Endothelial cell of umbilical vein (primary cell): ENCODE measurements at regions not wholly inside any gene's neighbourhood (a gene's known extent, or its start where the extent isn't known, plus 50 kb on each side); places are given as distances from the start of the nearest gene placed in this dataset.
A peak's percentile ranks its signal among the peaks of the same experiment; 100 is the strongest.

ENCODE experiments used
- BruUV-seq: library from RNA; stranded (reverse); fragments of 400-500 nt; replicated peaks from 2 replicates; lab custom pipeline; 2021; lab: Mats Ljungman, UMichigan
- CTCF ChIA-PET: fragments of 300-600, 350-600 bp; sonication (Branson Sonifier 250); formaldehyde crosslinking; loops from one replicate; lab custom pipeline; 2021; ENCODE audit warnings: antibody characterized with exemption, inconsistent platforms; lab: Charles Lee
- POLR2A ChIA-PET: fragments of 300-600, 350-600 bp; sonication (Branson Sonifier 250); formaldehyde crosslinking; loops from one replicate; lab custom pipeline; 2021; ENCODE audit warnings: antibody characterized with exemption, inconsistent platforms; lab: Charles Lee
- DNase-seq: peaks from one replicate; pipeline ENCODE4 v3.0.0-alpha.2; 2011; ENCODE audit warnings: low read depth, low spot score
- FAIRE-seq: peaks from 2 replicates; lab custom pipeline; 2011; peaks lifted over from hg19 to GRCh38; lab: Jason Lieb, UNC
- H2AFZ ChIP-seq: 2 replicates; pipeline ENCODE4 v1.6.0; 2012; ENCODE audit warnings: low read depth, low read length, control low read depth, inconsistent platforms
- H3K27ac ChIP-seq: 2 replicates; pipeline ENCODE4 v1.5.1; 2011; ENCODE audit warnings: low read depth, mild to moderate bottlenecking, control low read depth, low read length, moderate library complexity; ENCODE audit not compliant: insufficient read depth
- H3K27me3 ChIP-seq, 2 experiments: 2 replicates each; pipeline versions ENCODE4 v1.6.0 to v1.6.1; 2011; ENCODE audit warnings: low read length in 2 of 2, mixed read lengths in 1 of 2; ENCODE audit not compliant: control insufficient read depth in 2 of 2, insufficient read depth in 2 of 2
- H3K36me3 ChIP-seq, 2 experiments: 2 replicates in 1 of 2; 3 replicates in 1 of 2; pipeline ENCODE4 v1.5.1; 2011; ENCODE audit warnings: low read length in 2 of 2, mild to moderate bottlenecking in 1 of 2, moderate library complexity in 1 of 2; ENCODE audit not compliant: control insufficient read depth in 2 of 2, insufficient read depth in 2 of 2; ENCODE audit errors: extremely low read depth in 1 of 2
- H3K4me1 ChIP-seq: 3 replicates; pipeline ENCODE4 v1.5.1; 2011; ENCODE audit warnings: mild to moderate bottlenecking, low read length; ENCODE audit not compliant: control insufficient read depth, insufficient read depth; ENCODE audit errors: extremely low read depth
- H3K4me2 ChIP-seq: 2 replicates; pipeline ENCODE4 v1.6.1; 2011; ENCODE audit warnings: low read length, control low read depth, mixed read lengths; ENCODE audit not compliant: insufficient read depth
- H3K4me3 ChIP-seq, 3 experiments: fragments of 200-600 bp in 1 of 3; sonication (generic), shearing (Covaris generic) in 1 of 3; replicated peaks in 1 of 3; 2 replicates each; pipeline ENCODE4 v1.5.1; 2011 to 2016; ENCODE audit warnings: control low read depth in 3 of 3, low read length in 3 of 3, mild to moderate bottlenecking in 2 of 3, inconsistent platforms in 1 of 3, low read depth in 1 of 3, moderate library complexity in 1 of 3; ENCODE audit not compliant: insufficient read depth in 1 of 3
- H3K79me2 ChIP-seq: 2 replicates; pipeline ENCODE4 v1.6.0; 2012; ENCODE audit warnings: low read length, inconsistent platforms; ENCODE audit not compliant: control insufficient read depth, insufficient read depth
- H3K9ac ChIP-seq: replicated peaks from 2 replicates; pipeline ENCODE3; 2011; ENCODE audit warnings: low read length, control low read depth; ENCODE audit not compliant: insufficient read depth; ENCODE audit errors: extremely low read depth
- H3K9me1 ChIP-seq: replicated peaks from 3 replicates; pipeline ENCODE4 v1.6.0; 2011; ENCODE audit warnings: mild to moderate bottlenecking, low read length; ENCODE audit not compliant: control insufficient read depth, insufficient read depth; ENCODE audit errors: extremely low read depth
- H3K9me3 ChIP-seq: replicated peaks from 2 replicates; pipeline ENCODE4 v1.5.1; 2012; ENCODE audit warnings: low read length, inconsistent platforms; ENCODE audit not compliant: control insufficient read depth, insufficient read depth
- H4K20me1 ChIP-seq: replicated peaks from 2 replicates; pipeline ENCODE3; 2011; ENCODE audit warnings: mild to moderate bottlenecking, low read length; ENCODE audit not compliant: control insufficient read depth, insufficient read depth; ENCODE audit errors: extremely low read depth
- EZH2 ChIP-seq: IDR thresholded peaks from 2 replicates; pipeline ENCODE4 v1.6.1; 2012; ENCODE audit warnings: borderline replicate concordance, low read depth, mild to moderate bottlenecking, moderate library complexity, low read length, inconsistent platforms; ENCODE audit not compliant: severe bottlenecking
- FOS ChIP-seq: IDR thresholded peaks from 2 replicates; pipeline ENCODE4 v1.6.1; 2011; ENCODE audit warnings: mild to moderate bottlenecking, low read length, moderate library complexity, borderline replicate concordance; ENCODE audit not compliant: insufficient read depth
- GATA2 ChIP-seq: IDR thresholded peaks from 2 replicates; pipeline ENCODE4 v1.7.0; 2011; ENCODE audit warnings: low read depth, mild to moderate bottlenecking, moderate library complexity, mixed read lengths, low read length; ENCODE audit not compliant: insufficient read length, insufficient read depth
- JUN ChIP-seq: IDR thresholded peaks from 2 replicates; pipeline ENCODE4 v1.6.1; 2011; ENCODE audit warnings: borderline replicate concordance, low read depth; ENCODE audit not compliant: insufficient read length, insufficient read depth
- MYC ChIP-seq: IDR thresholded peaks from one replicate; pipeline ENCODE4 v1.6.1; 2011; ENCODE audit warnings: mild to moderate bottlenecking, low read depth, low read length
- POLR2A ChIP-seq: IDR thresholded peaks from 2 replicates; pipeline ENCODE4 v1.6.1; 2012; ENCODE audit warnings: low read depth, mild to moderate bottlenecking, control low read depth, low read length
- POLR2AphosphoS5 ChIP-seq: IDR thresholded peaks from 2 replicates; pipeline ENCODE4 v1.6.1; 2012; ENCODE audit warnings: low read depth, mild to moderate bottlenecking, control low read depth, low read length, moderate library complexity; ENCODE audit not compliant: insufficient read depth
- dilution Hi-C: fragments of 300-500 bp; cut with MboI; formaldehyde crosslinking; loops from one replicate; pipeline ENCODE4 v1.15.0; 2019; ENCODE audit warnings: low sequenced_read_pairs; ENCODE audit not compliant: extremely low pct_ligation_motif_present
- intact Hi-C: fragments of 100-400 bp; cut with micrococcal nuclease; formaldehyde crosslinking; loops from one replicate; pipeline ENCODE4 v1.10.0; 2022
- TF ChIP-seq, protein P1 (sequence below), 2 donors: IDR thresholded peaks; 1 replicate in 1 of 2; 2 replicates in 1 of 2; pipeline ENCODE4 v1.5.1; 2011; ENCODE audit warnings: low read length in 2 of 2, mild to moderate bottlenecking in 2 of 2, moderate library complexity in 2 of 2, control low read depth in 1 of 2, inconsistent platforms in 1 of 2, low read depth in 1 of 2; ENCODE audit not compliant: insufficient read depth in 1 of 2; ENCODE audit errors: extremely low read depth in 1 of 2
- TF ChIP-seq, protein P2 (sequence below): IDR thresholded peaks from 2 replicates; pipeline ENCODE4 v1.6.1; 2011; ENCODE audit not compliant: insufficient read depth, insufficient read length

DNA sequence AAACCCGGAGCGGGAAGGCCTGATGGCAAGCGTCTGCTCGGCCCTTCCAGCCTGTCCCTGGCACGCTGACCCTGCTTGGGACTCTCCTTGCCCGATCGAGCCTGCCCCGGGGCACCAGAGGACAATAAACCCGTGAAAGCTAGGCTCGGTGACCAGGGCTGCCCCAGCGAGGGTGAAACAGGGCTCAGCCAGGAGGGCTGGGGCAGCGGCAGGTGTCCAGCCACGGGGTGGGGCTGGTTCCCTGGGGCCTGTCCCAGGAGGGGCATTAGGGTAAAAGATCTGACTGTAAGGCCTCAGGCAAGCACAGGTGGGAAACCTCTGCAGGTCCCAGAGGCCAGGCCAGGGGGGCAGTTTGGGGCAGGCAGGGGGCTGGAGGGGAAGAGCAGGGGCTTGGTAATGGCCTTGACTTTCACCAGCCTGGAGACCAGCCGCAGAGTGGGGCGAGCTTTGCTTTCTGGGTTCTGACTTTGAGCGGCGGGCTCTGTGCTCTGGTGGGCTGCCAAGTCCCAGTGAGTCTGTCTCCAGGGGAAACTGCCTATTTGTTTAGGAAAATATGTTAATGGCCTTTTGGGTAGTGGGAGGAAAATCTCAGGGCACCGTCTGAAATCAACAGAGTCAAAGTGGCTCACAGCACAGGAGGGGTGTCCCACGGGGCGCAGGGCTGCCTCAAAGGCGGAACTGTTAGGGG, 68.2 kb upstream of the INPP5A start:
- no TSS peak for BruUV-seq
- dilution Hi-C loops (no loop called here), intact Hi-C loops (no loop called here)
- Histone ChIP-seq H3K27ac (no peak overlapping the region), H3K27me3 (no peaks in the 10 kb centered on the region), H3K4me1 (no peaks in the 10 kb centered on the region), H3K9me3 (no peaks in the 10 kb centered on the region), H3K9me1 (no peaks in the 10 kb centered on the region), H3K4me3 (no peak overlapping the region), H3K4me2 (no peak overlapping the region), H3K36me3 (no peaks in the 10 kb centered on the region), H3K9ac (no peak overlapping the region), H4K20me1 (no peaks in the 10 kb centered on the region), H2AFZ (no peak overlapping the region), H3K79me2 (no peaks in the 10 kb centered on the region)
- no peak for FAIRE-seq
- peak; percentile 22 for DNase-seq
- TF ChIP-seq GATA2 = no peak
- no peak for TF ChIP-seq EZH2
- no peak for TF ChIP-seq POLR2A
- TF ChIP-seq, protein P1, sequence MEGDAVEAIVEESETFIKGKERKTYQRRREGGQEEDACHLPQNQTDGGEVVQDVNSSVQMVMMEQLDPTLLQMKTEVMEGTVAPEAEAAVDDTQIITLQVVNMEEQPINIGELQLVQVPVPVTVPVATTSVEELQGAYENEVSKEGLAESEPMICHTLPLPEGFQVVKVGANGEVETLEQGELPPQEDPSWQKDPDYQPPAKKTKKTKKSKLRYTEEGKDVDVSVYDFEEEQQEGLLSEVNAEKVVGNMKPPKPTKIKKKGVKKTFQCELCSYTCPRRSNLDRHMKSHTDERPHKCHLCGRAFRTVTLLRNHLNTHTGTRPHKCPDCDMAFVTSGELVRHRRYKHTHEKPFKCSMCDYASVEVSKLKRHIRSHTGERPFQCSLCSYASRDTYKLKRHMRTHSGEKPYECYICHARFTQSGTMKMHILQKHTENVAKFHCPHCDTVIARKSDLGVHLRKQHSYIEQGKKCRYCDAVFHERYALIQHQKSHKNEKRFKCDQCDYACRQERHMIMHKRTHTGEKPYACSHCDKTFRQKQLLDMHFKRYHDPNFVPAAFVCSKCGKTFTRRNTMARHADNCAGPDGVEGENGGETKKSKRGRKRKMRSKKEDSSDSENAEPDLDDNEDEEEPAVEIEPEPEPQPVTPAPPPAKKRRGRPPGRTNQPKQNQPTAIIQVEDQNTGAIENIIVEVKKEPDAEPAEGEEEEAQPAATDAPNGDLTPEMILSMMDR (IDR thresholded peaks at IDR 0.05; ENCODE audit: extremely low read depth in 1 of 2, insufficient read depth in 1 of 2, low read depth in 1 of 2, low read length in 2 of 2) = no peak
- TF ChIP-seq JUN = no peak
- TF ChIP-seq POLR2AphosphoS5 = no peak
- no peak for TF ChIP-seq MYC
- no peak for TF ChIP-seq FOS
- TF ChIP-seq, protein P2, sequence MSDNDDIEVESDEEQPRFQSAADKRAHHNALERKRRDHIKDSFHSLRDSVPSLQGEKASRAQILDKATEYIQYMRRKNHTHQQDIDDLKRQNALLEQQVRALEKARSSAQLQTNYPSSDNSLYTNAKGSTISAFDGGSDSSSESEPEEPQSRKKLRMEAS = no peak
- POLR2A ChIA-PET = no interaction called here
- CTCF ChIA-PET = no interaction called here
